Heart left ventricle (tissue), 16 donors: ENCODE measurements at regions not wholly inside any gene's neighbourhood (a gene's known extent, or its start where the extent isn't known, plus 50 kb on each side); places are given as distances from the start of the nearest gene placed in this dataset.

Experiments
- ATAC-seq, 4 donors: fragments of 200-7000 bp; cut with Tn5 transposase; one replicate each; pipeline ENCODE4 v1.9.1; 2020 to 2022; ENCODE audit warnings: moderate library complexity in 4 of 4, mild to moderate bottlenecking in 3 of 4, moderate number of reproducible peaks in 1 of 4
- DNase-seq, 5 donors: peaks; one replicate each; pipeline ENCODE4 v3.0.0-alpha.2; 2020
- H3K27ac ChIP-seq, 12 donors: fragments of 200-600 bp; sonication (generic) in 4 of 12; one replicate each; pipeline versions ENCODE4 v1.5.0 to v1.8.0; 2016 to 2022; ENCODE audit warnings: mild to moderate bottlenecking in 2 of 12
- H3K27me3 ChIP-seq, 9 donors: fragments of 200-600 bp; sonication (generic) in 2 of 9; one replicate each; pipeline versions ENCODE4 v1.5.1 to v1.8.0; 2016 to 2022; ENCODE audit warnings: mild to moderate bottlenecking in 3 of 9
- H3K36me3 ChIP-seq, 9 donors: fragments of 200-600 bp; sonication (generic) in 2 of 9; one replicate each; pipeline versions ENCODE4 v1.5.0 to v1.8.0; 2018 to 2022; ENCODE audit warnings: mild to moderate bottlenecking in 2 of 9
- H3K4me1 ChIP-seq, 12 donors: fragments of 200-600 bp; sonication (generic) in 4 of 12; one replicate each; pipeline versions ENCODE4 v1.5.0 to v1.8.0; 2016 to 2022; ENCODE audit warnings: mild to moderate bottlenecking in 3 of 12
- H3K4me3 ChIP-seq, 12 donors: fragments of 200-600 bp; sonication (generic) in 4 of 12; one replicate each; pipeline versions ENCODE4 v1.5.0 to v1.8.0; 2017 to 2022; ENCODE audit warnings: mild to moderate bottlenecking in 9 of 12, moderate library complexity in 4 of 12
- H3K9me3 ChIP-seq, 12 donors: fragments of 200-600 bp; sonication (generic) in 4 of 12; one replicate each; pipeline versions ENCODE4 v1.5.0 to v1.8.0; 2016 to 2022; ENCODE audit warnings: mild to moderate bottlenecking in 1 of 12
- POLR2A ChIP-seq, 2 donors: fragments of 450-650 bp; IDR thresholded peaks; one replicate each; pipeline ENCODE4 v1.6.1; 2017; ENCODE audit warnings: antibody characterized with exemption in 2 of 2, mild to moderate bottlenecking in 2 of 2, moderate library complexity in 2 of 2
- WGBS, 4 donors: extraction: QIAGEN DNeasy Blood & Tissue Kit in 2 of 4; methylation state at CpG; one replicate each; pipeline versions ENCODE4 v1.1.5 to v1.1.7; 2013 to 2018; 5-methylcytosine and 5-hydroxymethylcytosine counted together
- intact Hi-C, 10 donors: fragments of 100-400 bp; cut with DNase I; formaldehyde crosslinking; loops; one replicate each; pipeline versions ENCODE4 v1.11.1 to v1.14.2; 2022
- TF ChIP-seq, protein P1 (sequence below), 12 donors: fragments of 200-600 bp; sonication (generic) in 4 of 12; IDR thresholded peaks; one replicate each; pipeline versions ENCODE4 v1.5.0 to v1.8.0; 2018 to 2022; ENCODE audit warnings: antibody characterized with exemption in 12 of 12, mild to moderate bottlenecking in 5 of 12
- donor health status: ischemic (EF 13 %, LVEDD 7.1; RV severe dilation, severe dysfunction).
- donor health status: healthy with polysubstance abuse.
- donor health status: DM: no; HTN: yes; CAD: no.
- donor health status: DM: no; HTN: no; CAD: no.
- donor health status: ischemic (EF 25% LVEDD 6.9; RV normal size, moderate dysfunction).
- donor health status: ischemic (EF 25% LVEDD 5.7; RV mildly dilated, moderate dysfunction).
- donor health status: healthy.
- donor health status: DM: yes; HTN: yes; CAD: no.
- donor health status: ischemic (EF 35%, LVEDD 5.7; RV mildly dilated, moderate dysfunction).
- donor health status: nonischemic (EF 11% LVEDD 7.7; RV severe dilation, severe dysfunction).
- donor health status: DM: yes; HTN: yes; CAD: no.
- donor health status: PGD.
- donor health status: ischemic (EF 29% LVEDD 5.4; RV normal size, mild dysfunction).
- donor health status: nonischemic (EF 23%, LVEDD 6.1; RV moderate dilation, normal function).

DNA sequence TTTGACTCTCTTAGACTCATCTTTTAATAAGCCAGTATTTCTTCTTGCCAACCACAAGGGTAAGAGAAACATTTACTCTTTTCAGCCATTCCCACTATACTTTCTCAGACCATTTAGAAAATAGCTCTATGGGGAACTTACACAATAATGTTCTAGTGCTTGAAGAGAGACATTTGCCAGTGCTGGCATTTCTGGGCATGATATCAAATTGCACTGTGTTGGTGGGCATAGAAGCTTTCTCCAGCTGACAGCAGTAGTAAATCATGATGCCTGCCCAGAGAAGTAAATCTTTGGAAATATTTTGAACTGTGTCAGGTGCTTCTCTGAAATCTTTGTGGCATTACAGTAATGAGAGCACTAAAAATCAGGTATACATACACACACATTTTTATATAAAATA is 346.6 kb downstream of the CBLN2 start:
- DNase-seq (no peak), ATAC-seq (no peak)
- Histone ChIP-seq H3K36me3 (no peaks in the 10 kb centered on the region), H3K4me3 (no peak overlapping the region), H3K27me3 (no peaks in the 10 kb centered on the region), H3K4me1 (no peaks in the 10 kb centered on the region), H3K9me3 (peaks cover 0 to 14% (median 0%) of the 10 kb centered on the region in 12 donors), H3K27ac (no peak overlapping the region)
- intact Hi-C loops: no loop called here
- no peak for TF ChIP-seq POLR2A (IDR thresholded peaks at IDR 0.05)
- TF ChIP-seq, protein P1, sequence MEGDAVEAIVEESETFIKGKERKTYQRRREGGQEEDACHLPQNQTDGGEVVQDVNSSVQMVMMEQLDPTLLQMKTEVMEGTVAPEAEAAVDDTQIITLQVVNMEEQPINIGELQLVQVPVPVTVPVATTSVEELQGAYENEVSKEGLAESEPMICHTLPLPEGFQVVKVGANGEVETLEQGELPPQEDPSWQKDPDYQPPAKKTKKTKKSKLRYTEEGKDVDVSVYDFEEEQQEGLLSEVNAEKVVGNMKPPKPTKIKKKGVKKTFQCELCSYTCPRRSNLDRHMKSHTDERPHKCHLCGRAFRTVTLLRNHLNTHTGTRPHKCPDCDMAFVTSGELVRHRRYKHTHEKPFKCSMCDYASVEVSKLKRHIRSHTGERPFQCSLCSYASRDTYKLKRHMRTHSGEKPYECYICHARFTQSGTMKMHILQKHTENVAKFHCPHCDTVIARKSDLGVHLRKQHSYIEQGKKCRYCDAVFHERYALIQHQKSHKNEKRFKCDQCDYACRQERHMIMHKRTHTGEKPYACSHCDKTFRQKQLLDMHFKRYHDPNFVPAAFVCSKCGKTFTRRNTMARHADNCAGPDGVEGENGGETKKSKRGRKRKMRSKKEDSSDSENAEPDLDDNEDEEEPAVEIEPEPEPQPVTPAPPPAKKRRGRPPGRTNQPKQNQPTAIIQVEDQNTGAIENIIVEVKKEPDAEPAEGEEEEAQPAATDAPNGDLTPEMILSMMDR (IDR thresholded peaks at IDR 0.05): no peak

DNA sequence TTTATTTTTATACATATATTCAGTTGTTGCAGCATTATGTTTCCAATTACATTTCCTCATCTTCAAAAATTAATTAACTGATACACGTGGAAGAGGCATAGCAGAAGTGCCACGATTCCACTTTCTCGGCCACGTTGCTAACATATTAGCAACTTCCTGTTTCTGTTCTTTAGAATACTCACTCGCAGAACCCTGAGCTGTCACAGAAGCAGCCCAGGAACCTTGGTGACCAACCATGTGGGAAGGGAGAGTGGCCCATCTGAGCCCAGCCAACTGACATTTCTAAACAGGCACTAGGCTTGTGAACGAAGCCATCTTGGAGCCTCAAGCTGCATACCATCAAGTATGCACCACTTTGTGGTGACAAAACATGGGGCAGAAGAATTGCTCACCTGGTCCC is 350.1 kb downstream of the CBLN2 start:
- Histone ChIP-seq H3K27ac (no peak overlapping the region), H3K4me3 (no peak overlapping the region), H3K27me3 (no peaks in the 10 kb centered on the region), H3K36me3 (no peaks in the 10 kb centered on the region), H3K9me3 (peaks cover 0 to 14% (median 0%) of the 10 kb centered on the region in 12 donors), H3K4me1 (no peaks in the 10 kb centered on the region)
- DNase-seq (no peak), ATAC-seq (no peak)
- 77 to 82% (median 80%) methylated on average over 6 of the region's 6 CpGs for WGBS, 4 donors
- intact Hi-C loops: no loop called here
- TF ChIP-seq, protein P1 (IDR thresholded peaks at IDR 0.05): no peak
- no peak for TF ChIP-seq POLR2A (IDR thresholded peaks at IDR 0.05)

DNA sequence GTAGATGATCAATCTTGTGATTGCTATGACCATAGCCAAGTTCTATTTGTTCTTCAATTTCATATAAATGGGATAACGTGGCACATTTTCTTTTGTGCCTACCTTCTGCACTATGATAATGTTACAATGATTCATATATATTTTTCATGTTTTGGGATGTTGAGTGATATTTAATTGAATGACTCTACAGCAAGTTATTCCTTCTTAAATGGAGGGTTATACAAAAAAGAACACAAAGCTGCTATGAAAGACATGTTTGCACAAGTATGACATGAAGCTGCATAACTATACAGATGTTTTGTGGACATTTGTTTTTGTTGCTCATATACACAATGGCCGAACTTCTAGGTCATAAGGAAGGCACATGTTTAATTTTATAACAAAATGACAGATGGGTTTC is 356.2 kb downstream of the CBLN2 start:
- no peak for TF ChIP-seq POLR2A (IDR thresholded peaks at IDR 0.05)
- TF ChIP-seq, protein P1 (IDR thresholded peaks at IDR 0.05): no peak
- DNase-seq (no peak), ATAC-seq (no peak)
- H3K4me3 ChIP-seq: no peak overlapping the region
- H3K36me3 ChIP-seq: no peaks in the 10 kb centered on the region
- no peaks in the 10 kb centered on the region for H3K4me1 ChIP-seq
- WGBS, 4 donors: 66 to 76% (median 71%) methylated on average over 2 of the region's 2 CpGs
- H3K27me3 ChIP-seq: no peaks in the 10 kb centered on the region
- H3K9me3 ChIP-seq: peaks cover 0 to 4% (median 0%) of the 10 kb centered on the region in 12 donors
- no peak overlapping the region for H3K27ac ChIP-seq
- intact Hi-C loops: no loop called here

DNA sequence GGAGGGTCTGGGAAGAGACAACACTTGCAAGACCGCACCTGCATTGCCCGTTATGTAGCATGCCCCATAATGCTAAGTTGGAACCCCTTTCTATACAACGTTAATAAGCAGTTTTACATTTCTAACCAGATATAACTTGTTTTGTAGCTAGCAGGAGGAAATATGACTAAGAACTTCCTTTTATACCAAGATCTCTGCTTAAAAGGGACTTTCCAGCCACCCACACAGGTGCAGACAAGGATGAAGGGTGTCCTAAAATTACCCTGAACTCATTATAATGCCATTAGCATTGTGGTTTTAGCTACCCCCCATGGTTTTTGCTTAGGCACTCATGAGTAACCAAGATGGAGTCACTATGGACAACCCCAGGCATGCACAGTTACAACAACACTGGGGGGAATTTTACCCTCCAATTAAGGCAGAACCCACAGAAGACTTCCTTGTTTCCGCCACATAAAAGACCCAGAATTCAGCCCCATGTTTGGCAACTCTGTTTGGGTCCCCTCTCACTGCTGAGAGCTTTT is 362.8 kb downstream of the CBLN2 start:
- H3K27me3 ChIP-seq: no peaks in the 10 kb centered on the region
- 67 to 83% (median 77%) methylated on average over 4 of the region's 4 CpGs for WGBS, 4 donors
- no peaks in the 10 kb centered on the region for H3K4me1 ChIP-seq
- ATAC-seq: no peak
- no peak overlapping the region for H3K27ac ChIP-seq
- no peak for TF ChIP-seq POLR2A (IDR thresholded peaks at IDR 0.05)
- TF ChIP-seq, protein P1 (IDR thresholded peaks at IDR 0.05): no peak
- peaks cover 0 to 13% (median 0%) of the 10 kb centered on the region in 12 donors for H3K9me3 ChIP-seq
- intact Hi-C loops: no loop called here
- no peak for DNase-seq
- H3K36me3 ChIP-seq: no peaks in the 10 kb centered on the region
- H3K4me3 ChIP-seq: no peak overlapping the region
